ENCODE measurements at regions not wholly inside any gene's neighbourhood (a gene's known extent, or its start where the extent isn't known, plus 50 kb on each side); places are given as distances from the start of the nearest gene placed in this dataset.

GRCh38 chr4:173862754-173863153 lies 332.7 kb upstream of the HAND2 start:
- TF ChIP-seq CTCF (IDR thresholded peaks at IDR 0.05), result no peak
- no peak for TF ChIP-seq ZFX (IDR thresholded peaks at IDR 0.05; ENCODE audit: borderline replicate concordance)
- no peak overlapping the region for H3K27ac ChIP-seq

- TF ChIP-seq ZFX (IDR thresholded peaks at IDR 0.05; ENCODE audit: borderline replicate concordance) (no peak), CTCF (IDR thresholded peaks at IDR 0.05) (no peak)
- no peak overlapping the region for H3K27ac ChIP-seq
These were observed 330.1 kb upstream of the HAND2 start for GRCh38 chr4:173860094-173860493.

- H3K27ac ChIP-seq, result no peak overlapping the region
- TF ChIP-seq CTCF (IDR thresholded peaks at IDR 0.05) (no peak), ZFX (IDR thresholded peaks at IDR 0.05; ENCODE audit: borderline replicate concordance) (no peak)
These were observed 329.2 kb upstream of the HAND2 start for GRCh38 chr4:173859091-173859713.

GRCh38 chr4:173858471-173858870 lies 328.4 kb upstream of the HAND2 start:
- no peak for TF ChIP-seq ZFX (IDR thresholded peaks at IDR 0.05; ENCODE audit: borderline replicate concordance)
- TF ChIP-seq CTCF (IDR thresholded peaks at IDR 0.05), result no peak
- no peak overlapping the region for H3K27ac ChIP-seq

GRCh38 chr4:173857828-173858227 lies 327.8 kb upstream of the HAND2 start:
- no peak overlapping the region for H3K27ac ChIP-seq
- no peak for TF ChIP-seq CTCF (IDR thresholded peaks at IDR 0.05)
- no peak for TF ChIP-seq ZFX (IDR thresholded peaks at IDR 0.05; ENCODE audit: borderline replicate concordance)

- no peak overlapping the region for H3K27ac ChIP-seq
- TF ChIP-seq CTCF (IDR thresholded peaks at IDR 0.05), result no peak
- TF ChIP-seq ZFX (IDR thresholded peaks at IDR 0.05; ENCODE audit: borderline replicate concordance), result no peak
These were observed 325.0 kb upstream of the HAND2 start for GRCh38 chr4:173855015-173855414.

GRCh38 chr4:173852775-173853174 lies 322.7 kb upstream of the HAND2 start:
- TF ChIP-seq ZFX (IDR thresholded peaks at IDR 0.05; ENCODE audit: borderline replicate concordance) (no peak), CTCF (IDR thresholded peaks at IDR 0.05) (no peak)
- H3K27ac ChIP-seq, result no peak overlapping the region

Measured in 22Rv1 (cell line).